H1 (cell line): ENCODE measurements at regions not wholly inside any gene's neighbourhood (a gene's known extent, or its start where the extent isn't known, plus 50 kb on each side); places are given as distances from the start of the nearest gene placed in this dataset.
"Not testable (repeated sequence)": the region's sequence is repeated elsewhere in the genome, so short reads cannot be mapped to it uniquely, and the experiment has no call there.

ENCODE experiments used
- CTCF ChIA-PET: fragments of 300-600 bp; sonication (Branson Sonifier 250); formaldehyde crosslinking; loops from one replicate; lab custom pipeline; 2021; ENCODE audit not compliant: partially characterized antibody; lab: Charles Lee
- POLR2A ChIA-PET: fragments of 300-600 bp; sonication (Branson Sonifier 250); formaldehyde crosslinking; loops from one replicate; lab custom pipeline; 2021; ENCODE audit warnings: inconsistent platforms; ENCODE audit not compliant: partially characterized antibody; lab: Charles Lee
- DNase-seq, 2 experiments: peaks; one replicate each; pipeline versions ENCODE4 v3.0.0 to v3.0.0-alpha.2; 2010 to 2022; ENCODE audit warnings: low spot score in 2 of 2, low read depth in 1 of 2, mixed read lengths in 1 of 2
- FAIRE-seq: peaks from 2 replicates; lab custom pipeline; 2011; peaks lifted over from hg19 to GRCh38; lab: Jason Lieb, UNC
- H2AFZ ChIP-seq: 2 replicates; pipeline ENCODE4 v1.8.1; 2012; ENCODE audit warnings: low read length, inconsistent platforms
- H2AK5ac ChIP-seq: 2 replicates; pipeline ENCODE4 v1.6.1; 2013; ENCODE audit warnings: low read depth, low read length
- H2BK120ac ChIP-seq: replicated peaks from 2 replicates; pipeline ENCODE3; 2013; ENCODE audit warnings: low read depth, low read length, inconsistent platforms
- H2BK12ac ChIP-seq: 2 replicates; pipeline ENCODE4 v1.6.1; 2013; ENCODE audit warnings: low read depth, low read length
- H2BK15ac ChIP-seq: 2 replicates; pipeline ENCODE4 v1.6.1; 2013; ENCODE audit warnings: low read length
- H2BK20ac ChIP-seq: 2 replicates; pipeline ENCODE4 v1.6.1; 2013; ENCODE audit warnings: low read length
- H2BK5ac ChIP-seq: 2 replicates; pipeline ENCODE4 v1.6.1; 2013; ENCODE audit warnings: low read depth, low read length
- H3K14ac ChIP-seq: 2 replicates; pipeline ENCODE4 v1.6.1; 2013; ENCODE audit warnings: inconsistent platforms; ENCODE audit not compliant: insufficient read length
- H3K18ac ChIP-seq: 2 replicates; pipeline ENCODE4 v1.6.1; 2013; ENCODE audit warnings: low read length; ENCODE audit errors: extremely low read depth
- H3K23ac ChIP-seq: 2 replicates; pipeline ENCODE4 v1.6.1; 2013; ENCODE audit warnings: inconsistent platforms; ENCODE audit not compliant: insufficient read length
- H3K23me2 ChIP-seq: 2 replicates; pipeline ENCODE4 v1.6.1; 2013; ENCODE audit warnings: low read depth, low read length
- H3K27ac ChIP-seq: 2 replicates; pipeline ENCODE4 v1.6.1; 2011; ENCODE audit warnings: low read depth, low read length, inconsistent platforms
- H3K27me3 ChIP-seq, 4 experiments: replicated peaks in 1 of 4; 1 replicate in 1 of 4; 2 replicates in 3 of 4; pipeline versions ENCODE4 v1.6.1 to v1.8.1; 2011 to 2013; ENCODE audit warnings: low read length in 3 of 4, mild to moderate bottlenecking in 3 of 4, inconsistent platforms in 2 of 4, mixed read lengths in 2 of 4, moderate library complexity in 1 of 4; ENCODE audit not compliant: control insufficient read depth in 3 of 4, insufficient read depth in 3 of 4; ENCODE audit errors: extremely low read depth in 1 of 4
- H3K36me3 ChIP-seq, 4 experiments: 2 replicates each; pipeline versions ENCODE4 v1.6.1 to v1.8.1; 2011 to 2013; ENCODE audit warnings: mild to moderate bottlenecking in 4 of 4, low read length in 3 of 4, moderate library complexity in 2 of 4, control low read depth in 1 of 4, inconsistent platforms in 1 of 4; ENCODE audit not compliant: insufficient read depth in 4 of 4, control insufficient read depth in 2 of 4
- H3K4ac ChIP-seq: replicated peaks from 2 replicates; pipeline ENCODE3; 2013; ENCODE audit warnings: low read length, low read depth, mixed read lengths, inconsistent platforms; ENCODE audit not compliant: insufficient read length
- H3K4me1 ChIP-seq, 4 experiments: replicated peaks in 1 of 4; 1 replicate in 1 of 4; 2 replicates in 3 of 4; pipeline versions ENCODE4 v1.6.1 to v1.8.1; 2011 to 2013; ENCODE audit warnings: low read length in 3 of 4, inconsistent platforms in 2 of 4, mixed read lengths in 1 of 4; ENCODE audit not compliant: insufficient read depth in 4 of 4, control insufficient read depth in 3 of 4
- H3K4me2 ChIP-seq, 2 experiments: 2 replicates each; pipeline versions ENCODE4 v1.6.1 to v1.8.1; 2011 to 2013; ENCODE audit warnings: low read depth in 2 of 2, low read length in 2 of 2, control low read depth in 1 of 2, inconsistent platforms in 1 of 2, mild to moderate bottlenecking in 1 of 2; ENCODE audit not compliant: insufficient read depth in 1 of 2
- H3K4me3 ChIP-seq, 4 experiments: fragments of 200-600, 300-600 bp in 1 of 4; sonication (generic), shearing (Covaris generic), sonication (Bioruptor Twin) in 1 of 4; 2 replicates each; pipeline versions ENCODE4 v1.5.1 to v1.8.1; 2011 to 2016; ENCODE audit warnings: low read length in 4 of 4, low read depth in 3 of 4, control low read depth in 2 of 4, inconsistent platforms in 2 of 4, mild to moderate bottlenecking in 2 of 4, mixed read lengths in 1 of 4, moderate library complexity in 1 of 4; ENCODE audit not compliant: insufficient read depth in 2 of 4; ENCODE audit errors: extremely low read depth in 1 of 4
- H3K56ac ChIP-seq: replicated peaks from 2 replicates; pipeline ENCODE3; 2013; ENCODE audit warnings: low read depth, mild to moderate bottlenecking, mixed read lengths, low read length, inconsistent platforms; ENCODE audit not compliant: insufficient read length
- H3K79me1 ChIP-seq: 2 replicates; pipeline ENCODE4 v1.6.1; 2013; ENCODE audit warnings: low read depth, low read length, control low read depth
- H3K79me2 ChIP-seq, 2 experiments: 2 replicates each; pipeline versions ENCODE4 v1.6.1 to v1.8.1; 2012 to 2013; ENCODE audit warnings: low read length in 2 of 2, mild to moderate bottlenecking in 2 of 2, inconsistent platforms in 1 of 2; ENCODE audit not compliant: insufficient read depth in 2 of 2, control insufficient read depth in 1 of 2
- H3K9ac ChIP-seq, 4 experiments: replicated peaks in 1 of 4; 1 replicate in 1 of 4; 2 replicates in 3 of 4; pipeline versions ENCODE4 v1.6.1 to v1.8.1; 2011 to 2013; ENCODE audit warnings: low read depth in 3 of 4, low read length in 3 of 4, control low read depth in 2 of 4, mild to moderate bottlenecking in 2 of 4, moderate library complexity in 2 of 4, inconsistent platforms in 1 of 4; ENCODE audit errors: extremely low read depth in 1 of 4
- H3K9me3 ChIP-seq, 2 experiments: 2 replicates each; pipeline versions ENCODE4 v1.6.1 to v1.8.1; 2012 to 2013; ENCODE audit warnings: mild to moderate bottlenecking in 2 of 2, moderate library complexity in 2 of 2, control low read depth in 1 of 2, inconsistent platforms in 1 of 2, low read depth in 1 of 2, low read length in 1 of 2, mixed read lengths in 1 of 2; ENCODE audit not compliant: insufficient read depth in 2 of 2
- H4K20me1 ChIP-seq, 2 experiments: replicated peaks in 1 of 2; 2 replicates each; pipeline versions ENCODE3 to v1.8.1; 2011 to 2013; ENCODE audit warnings: inconsistent platforms in 2 of 2, low read length in 2 of 2, mild to moderate bottlenecking in 1 of 2; ENCODE audit not compliant: insufficient read depth in 2 of 2, control insufficient read depth in 1 of 2
- H4K5ac ChIP-seq: 2 replicates; pipeline ENCODE4 v1.6.1; 2013; ENCODE audit warnings: low read length, low read depth, mixed read lengths, inconsistent platforms; ENCODE audit not compliant: insufficient read length
- H4K8ac ChIP-seq: 2 replicates; pipeline ENCODE4 v1.8.0; 2013; ENCODE audit warnings: mild to moderate bottlenecking, moderate library complexity, low read length, inconsistent platforms; ENCODE audit not compliant: insufficient read depth; ENCODE audit errors: extremely low read depth
- H4K91ac ChIP-seq: replicated peaks from 2 replicates; pipeline ENCODE3; 2013; ENCODE audit warnings: low read length, mixed read lengths, inconsistent platforms; ENCODE audit not compliant: insufficient read length
- WGBS, 2 experiments: shearing (Covaris generic) in 1 of 2; methylation state at CpG; one replicate each; pipeline versions ENCODE4 v1.1.6 to v1.1.7; 2013 to 2015; ENCODE audit warnings: low lambda C conversion rate in 2 of 2, mixed read lengths in 2 of 2, inconsistent platforms in 1 of 2, low coverage in 1 of 2, missing lambda C conversion rate in 1 of 2; ENCODE audit not compliant: insufficient replicate concordance in 2 of 2, insufficient coverage in 1 of 2, insufficient read length in 1 of 2; ENCODE audit errors: extremely low coverage in 1 of 2, missing lambda C conversion rate in 1 of 2; 5-methylcytosine and 5-hydroxymethylcytosine counted together

DNA sequence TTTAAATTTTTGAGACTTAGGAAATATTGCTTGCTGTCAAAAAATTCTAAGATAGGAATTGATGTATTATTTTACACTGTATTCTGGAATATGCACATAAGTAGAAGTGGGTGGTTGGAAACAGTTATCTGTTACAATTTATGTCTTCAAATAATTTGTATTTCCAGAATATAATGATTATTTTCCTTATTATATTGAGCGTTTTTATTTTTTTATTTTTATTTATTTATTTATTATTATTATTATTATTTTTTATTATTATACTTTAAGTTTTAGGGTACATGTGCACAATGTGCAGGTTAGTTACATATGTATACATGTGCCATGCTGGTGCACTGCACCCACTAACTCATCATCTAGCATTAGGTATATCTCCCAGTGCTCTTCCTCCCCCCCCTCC is 320.1 kb downstream of the GRXCR1 start:
- H3K14ac ChIP-seq, FAIRE-seq, H3K36me3 ChIP-seq, H4K20me1 ChIP-seq, H2BK5ac ChIP-seq, H3K18ac ChIP-seq, H4K8ac ChIP-seq, H3K9ac ChIP-seq, POLR2A ChIA-PET, H2BK12ac ChIP-seq, H3K4ac ChIP-seq, H3K27ac ChIP-seq, H4K91ac ChIP-seq, H2AK5ac ChIP-seq, H2BK15ac ChIP-seq, CTCF ChIA-PET, H3K9me3 ChIP-seq, H3K23ac ChIP-seq, H3K4me2 ChIP-seq, H2BK120ac ChIP-seq, H3K79me1 ChIP-seq, DNase-seq, H3K23me2 ChIP-seq, H2BK20ac ChIP-seq, H3K56ac ChIP-seq, H3K4me1 ChIP-seq, H3K79me2 ChIP-seq, H3K27me3 ChIP-seq, H4K5ac ChIP-seq, H2AFZ ChIP-seq, H3K4me3 ChIP-seq: not testable (repeated sequence)
- 92% methylated on average over 1 of the region's 1 CpG; no CpG with 5 or more reads in 1 of the 2 experiments for WGBS, 2 experiments
